Ecto neural progenitor cell (in vitro differentiated cells): ENCODE measurements at regions not wholly inside any gene's neighbourhood (a gene's known extent, or its start where the extent isn't known, plus 50 kb on each side); places are given as distances from the start of the nearest gene placed in this dataset.

Experiments
- DNase-seq: peaks from one replicate; pipeline ENCODE4 v3.0.0-alpha.2; 2018; ENCODE audit warnings: low spot score

DNA sequence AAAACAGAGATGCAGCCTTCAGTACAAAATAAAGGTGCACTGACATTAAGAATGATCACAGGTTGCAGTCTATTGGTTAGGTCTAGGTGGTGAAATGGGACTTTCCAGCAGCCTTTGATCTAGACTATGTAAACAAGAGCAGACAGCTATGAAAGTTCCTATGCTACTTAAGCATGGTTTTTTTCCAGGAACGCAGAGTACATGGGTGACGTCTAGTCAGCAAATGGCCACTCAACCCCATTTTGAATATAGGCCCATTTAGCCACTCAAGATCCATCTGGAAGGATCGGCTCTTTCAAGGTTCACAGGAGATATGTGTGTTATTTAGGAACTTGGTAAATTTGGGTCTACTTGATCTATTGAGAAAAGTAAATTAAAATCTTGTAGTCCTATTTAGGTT is 1424.6 kb upstream of the LRRTM3 start:
- no peak for DNase-seq

DNA sequence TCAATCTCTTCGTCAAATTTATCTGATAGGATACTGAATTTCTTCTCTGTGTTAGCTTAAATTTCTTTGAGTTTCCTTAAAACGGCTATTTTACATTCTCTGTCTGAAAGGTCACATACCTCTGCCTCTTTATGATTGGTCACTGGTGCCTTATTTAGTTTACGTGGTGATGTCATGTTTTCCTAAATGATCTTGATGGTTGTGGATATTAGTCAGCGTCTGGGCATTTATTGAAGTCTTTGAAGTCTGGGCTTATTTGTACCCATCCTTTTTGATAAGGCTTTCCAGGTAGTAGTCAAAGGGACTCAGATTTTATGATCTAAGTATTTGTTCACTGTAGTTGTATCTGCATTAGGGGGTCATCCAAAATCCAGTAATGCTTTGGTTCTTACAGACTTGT is 1407.5 kb upstream of the LRRTM3 start:
- DNase-seq, result no peak

DNA sequence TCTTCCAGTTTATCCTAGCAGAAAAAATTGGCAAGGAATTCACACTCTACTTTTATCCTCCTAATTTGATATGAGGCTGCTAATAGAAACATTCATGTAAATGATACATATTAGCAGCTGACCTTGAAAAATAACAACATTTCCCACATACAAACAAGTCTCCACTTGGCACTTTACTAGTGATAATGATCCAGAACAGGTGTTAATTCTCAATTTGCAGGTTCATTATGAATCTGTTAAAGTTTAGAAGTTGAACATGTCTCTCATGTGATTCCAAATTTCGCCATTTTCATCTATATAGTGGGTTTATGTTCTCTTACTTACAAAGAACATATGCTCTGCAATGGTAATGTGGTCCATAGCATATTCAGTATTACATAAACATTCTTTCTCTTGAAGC is 1396.8 kb upstream of the LRRTM3 start:
- no peak for DNase-seq

DNA sequence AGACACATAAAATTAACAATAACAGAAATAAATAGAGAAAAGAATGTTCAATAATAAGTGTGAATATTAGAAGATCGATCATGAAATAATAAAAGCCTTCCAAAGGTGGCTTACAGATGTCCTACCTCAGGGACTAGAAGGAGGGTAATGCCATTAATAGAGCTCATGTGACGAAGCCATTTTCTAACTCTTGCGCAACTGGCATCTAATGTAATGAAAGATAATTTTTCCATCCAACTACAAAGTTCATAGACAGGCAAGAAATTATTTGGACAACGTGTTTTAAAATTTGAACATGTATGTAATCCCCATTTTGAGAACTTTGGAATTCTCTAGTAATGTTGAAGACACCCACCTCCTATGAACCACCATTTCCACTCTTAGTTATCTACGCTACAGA is 1394.3 kb upstream of the LRRTM3 start:
- no peak for DNase-seq

DNA sequence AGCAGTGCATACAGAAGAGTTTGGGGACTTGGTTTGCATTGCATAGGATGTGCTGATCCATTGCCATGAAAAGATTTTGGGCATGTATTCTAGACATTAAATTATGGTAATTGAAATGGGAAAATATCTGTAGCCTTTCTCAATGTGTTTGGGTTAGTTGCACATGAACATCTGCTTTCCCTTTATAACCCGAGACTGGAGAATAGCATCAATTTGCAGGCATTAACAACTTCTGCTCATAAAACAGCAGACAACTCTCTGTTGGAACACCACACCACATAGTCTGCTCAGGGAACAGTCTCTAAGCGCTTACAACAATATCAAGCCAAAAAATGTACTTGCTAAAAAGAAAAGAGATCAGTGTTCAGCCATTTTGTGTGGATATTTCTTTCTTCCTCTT is 1391.1 kb upstream of the LRRTM3 start:
- no peak for DNase-seq

DNA sequence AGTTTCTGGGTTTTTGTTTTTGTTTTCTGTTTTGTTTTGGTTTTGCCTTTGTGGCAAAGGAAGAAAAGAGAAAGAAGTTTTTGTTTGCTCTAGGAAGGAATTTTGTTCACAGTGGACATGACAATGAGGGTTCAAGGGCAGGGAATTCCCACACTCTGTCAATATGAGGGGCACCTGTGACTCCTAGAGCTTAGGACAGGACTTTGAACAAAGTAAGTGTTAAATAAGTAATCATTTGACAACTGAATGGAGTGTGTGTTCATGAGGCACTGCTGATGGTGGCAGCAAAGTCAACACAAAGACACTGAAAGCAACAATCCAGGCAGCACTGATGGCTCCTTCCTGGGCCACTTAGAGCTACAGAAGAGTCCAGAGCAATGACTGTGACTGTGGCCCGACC is 1381.1 kb upstream of the LRRTM3 start:
- DNase-seq, result no peak

DNA sequence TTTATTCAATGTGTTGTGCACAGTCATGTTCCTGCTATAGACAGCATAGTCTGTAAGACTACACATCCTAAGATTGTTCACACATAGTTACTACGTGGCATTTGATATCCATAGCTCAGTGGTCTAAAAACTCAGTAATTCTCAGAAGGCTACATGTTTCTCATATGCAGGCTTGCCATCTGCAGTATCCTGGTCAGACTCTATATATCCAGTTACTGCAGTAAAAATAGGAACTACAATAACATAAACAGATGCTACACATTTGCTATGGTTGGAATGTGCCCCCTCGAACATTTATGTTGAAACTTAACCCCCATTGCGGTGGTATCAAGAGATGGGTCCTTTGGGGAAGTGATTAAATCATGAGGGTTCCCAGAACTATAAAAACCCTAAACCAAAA is 1377.8 kb upstream of the LRRTM3 start:
- no peak for DNase-seq

DNA sequence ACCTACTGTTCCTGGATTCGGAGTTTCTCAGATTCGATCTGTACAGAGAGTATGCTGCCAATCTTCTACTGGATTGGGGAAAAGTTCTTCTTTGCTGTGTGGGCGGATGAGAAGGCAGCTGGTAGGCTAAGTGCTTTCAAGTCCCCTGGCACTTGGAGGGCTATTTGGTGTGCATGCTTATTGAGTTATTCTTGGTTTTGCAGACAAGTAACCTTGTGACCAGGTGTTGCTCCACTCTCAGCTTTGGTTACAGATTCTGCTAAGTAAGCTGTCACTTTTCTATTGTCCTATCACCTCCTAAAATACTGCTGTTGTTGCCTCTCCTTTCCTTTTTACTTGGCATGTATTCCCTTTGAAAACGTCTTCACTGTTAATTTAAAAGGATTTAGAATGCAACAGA is 1375.1 kb upstream of the LRRTM3 start:
- no peak for DNase-seq

DNA sequence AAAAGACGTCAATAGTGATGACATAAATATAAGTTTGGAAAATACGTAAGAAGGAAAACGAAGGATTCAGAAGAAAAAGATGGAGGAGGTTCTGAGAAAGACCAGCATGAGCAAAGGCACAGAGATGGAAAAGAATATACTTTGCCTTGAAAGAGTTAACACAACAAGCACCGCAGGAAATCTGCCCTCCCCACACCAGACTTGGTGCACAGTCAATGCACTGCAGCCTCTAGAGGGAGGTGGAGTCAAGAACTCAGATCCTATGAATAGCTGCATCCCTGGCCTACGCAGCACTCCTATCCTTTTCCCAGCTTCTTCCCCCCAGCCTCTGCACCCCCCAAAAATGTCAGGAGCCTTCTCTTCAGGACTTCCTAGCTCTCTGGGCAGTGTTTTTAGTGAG is 1370.6 kb upstream of the LRRTM3 start:
- DNase-seq, result no peak

DNA sequence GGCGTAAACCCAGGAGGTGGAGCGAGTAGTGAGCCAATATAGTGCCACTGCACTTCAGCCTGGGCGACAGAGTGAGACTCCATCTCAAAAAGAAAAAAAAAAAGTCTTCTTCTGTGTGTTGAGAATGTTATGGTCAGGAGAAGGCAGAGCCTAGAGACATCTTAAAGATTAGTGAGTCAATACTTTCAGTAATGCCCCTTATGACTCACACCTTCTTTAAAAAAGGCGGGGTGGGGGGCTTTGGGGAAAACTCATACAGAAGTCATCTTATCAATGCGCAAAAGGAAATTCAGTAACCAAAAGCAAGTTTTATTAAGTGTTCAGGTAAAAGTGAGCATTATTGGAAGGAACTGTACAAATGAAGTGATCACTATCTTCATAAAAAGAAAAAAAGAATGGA is 1369.8 kb upstream of the LRRTM3 start:
- no peak for DNase-seq

DNA sequence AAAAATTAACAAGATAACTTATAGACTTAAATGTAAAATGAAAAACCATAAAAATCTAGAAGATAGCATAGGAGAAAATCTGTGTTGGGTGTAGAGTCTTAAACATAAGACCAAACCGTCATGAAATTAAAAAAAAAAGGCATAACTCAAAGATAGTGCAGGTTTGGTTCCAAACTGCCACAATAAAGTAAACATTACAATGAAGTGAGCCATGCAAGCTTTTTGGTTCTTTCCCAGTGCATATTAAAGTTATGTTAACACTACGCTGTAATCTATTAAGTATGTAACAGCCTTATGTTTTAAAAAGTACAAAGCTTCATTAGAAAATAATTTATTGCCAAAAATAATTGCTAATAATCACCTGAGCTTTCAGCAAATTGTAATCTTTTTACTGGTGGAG is 1366.5 kb upstream of the LRRTM3 start:
- DNase-seq, result no peak

DNA sequence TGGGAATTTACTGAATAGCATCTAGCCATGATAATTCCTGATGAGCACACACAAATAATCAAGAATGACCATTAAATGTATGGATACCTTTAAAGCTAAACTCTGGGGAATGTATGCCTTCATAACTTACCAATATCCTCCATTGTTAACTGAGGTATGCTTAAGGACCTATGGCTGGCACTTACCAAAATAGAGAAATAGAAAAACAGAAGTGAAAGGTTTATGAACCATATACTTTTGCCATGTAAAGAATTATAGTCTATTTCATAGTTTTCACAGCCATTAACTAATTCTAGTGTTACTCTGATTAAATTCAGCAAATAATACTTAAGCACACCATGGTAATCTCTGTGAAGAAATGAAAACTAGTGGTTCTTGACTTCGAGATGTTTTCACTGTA is 1360.6 kb upstream of the LRRTM3 start:
- DNase-seq, result no peak

DNA sequence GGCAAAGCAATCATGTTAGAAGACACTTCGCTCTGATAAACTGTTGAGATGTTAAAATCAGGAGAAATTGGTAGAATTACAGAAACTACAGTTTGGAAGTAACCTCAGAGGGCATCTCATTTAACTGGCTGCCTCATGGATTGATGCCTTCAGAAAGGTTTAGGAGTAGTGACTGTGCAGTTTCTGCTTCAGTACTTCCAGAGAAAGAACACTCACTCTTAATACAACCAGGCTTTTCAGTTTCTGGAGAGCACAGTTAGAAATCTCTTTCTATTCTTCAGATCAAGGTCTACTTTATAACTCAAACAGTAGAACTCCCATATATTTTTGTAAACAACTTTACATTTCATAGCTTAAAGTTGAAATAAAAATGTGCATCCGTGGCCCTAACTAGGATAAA is 1358.9 kb upstream of the LRRTM3 start:
- DNase-seq, result no peak

DNA sequence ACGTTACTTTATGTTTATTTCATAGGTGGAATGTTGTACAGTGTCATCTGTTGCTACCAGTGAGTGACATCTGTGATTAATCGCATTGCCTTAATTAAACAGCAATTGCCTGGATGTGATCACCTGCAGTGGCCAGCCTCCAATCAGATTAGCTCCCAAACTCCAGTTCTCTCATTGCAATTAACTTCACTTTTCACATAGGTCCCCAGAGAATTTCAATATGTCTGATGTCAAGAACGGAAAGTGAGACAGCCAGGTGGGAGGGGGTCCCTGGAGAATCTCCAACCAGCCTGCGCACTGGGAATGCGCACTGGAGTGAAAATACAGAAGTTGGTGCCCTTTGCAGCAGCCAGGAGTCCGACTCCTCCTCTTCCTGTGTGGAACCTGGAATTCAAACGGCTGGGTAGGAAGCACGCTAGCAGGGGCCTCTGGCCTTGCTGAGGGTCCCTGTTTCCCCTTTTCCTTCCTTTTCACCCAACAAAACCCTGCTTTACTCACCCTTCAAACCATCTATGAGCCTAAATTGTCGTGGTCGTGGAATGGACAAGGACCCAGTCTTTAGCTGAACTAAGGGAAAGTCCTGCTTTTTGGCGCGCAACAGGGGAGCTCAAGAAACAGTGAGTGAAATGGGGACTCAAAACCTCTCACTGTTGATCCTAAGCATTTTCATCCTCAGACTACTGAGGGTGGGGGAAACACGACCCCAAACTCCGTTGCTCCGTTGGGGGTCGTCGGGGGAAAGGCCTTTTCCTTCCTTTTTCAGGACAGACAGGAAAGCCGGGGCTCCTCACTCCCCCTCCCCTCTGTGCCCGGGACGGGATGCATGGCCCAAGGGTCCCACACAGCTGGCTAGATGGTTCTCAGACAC is 1355.5 kb upstream of the LRRTM3 start:
- DNase-seq, result peak; percentile 83

DNA sequence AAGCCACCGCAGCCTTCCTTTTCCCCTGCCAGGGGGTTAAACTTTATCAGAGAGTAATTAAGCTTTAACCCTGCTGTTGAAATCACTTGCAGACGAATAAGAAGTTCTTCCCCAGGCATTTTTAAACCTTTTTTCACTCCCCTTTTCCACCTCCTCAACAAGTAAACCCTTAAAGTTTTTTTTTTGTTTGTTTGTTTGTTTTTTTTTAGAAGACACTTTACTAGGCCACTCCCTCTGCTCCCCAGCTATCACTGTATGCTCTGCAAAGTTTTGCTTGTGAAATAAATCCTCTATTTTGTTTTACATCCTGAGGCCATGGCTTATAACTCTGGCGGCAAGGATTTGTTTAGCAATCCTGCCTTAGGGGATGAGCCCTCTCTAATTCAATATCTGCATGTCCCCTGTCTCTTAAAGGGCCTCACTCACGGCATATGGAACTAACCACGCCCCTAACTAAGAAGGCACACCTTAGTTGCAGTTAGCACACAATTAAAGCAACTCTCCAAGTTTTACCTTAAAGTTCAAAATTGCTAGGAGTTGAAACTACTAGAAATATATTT is 1354.7 kb upstream of the LRRTM3 start:
- no peak for DNase-seq

DNA sequence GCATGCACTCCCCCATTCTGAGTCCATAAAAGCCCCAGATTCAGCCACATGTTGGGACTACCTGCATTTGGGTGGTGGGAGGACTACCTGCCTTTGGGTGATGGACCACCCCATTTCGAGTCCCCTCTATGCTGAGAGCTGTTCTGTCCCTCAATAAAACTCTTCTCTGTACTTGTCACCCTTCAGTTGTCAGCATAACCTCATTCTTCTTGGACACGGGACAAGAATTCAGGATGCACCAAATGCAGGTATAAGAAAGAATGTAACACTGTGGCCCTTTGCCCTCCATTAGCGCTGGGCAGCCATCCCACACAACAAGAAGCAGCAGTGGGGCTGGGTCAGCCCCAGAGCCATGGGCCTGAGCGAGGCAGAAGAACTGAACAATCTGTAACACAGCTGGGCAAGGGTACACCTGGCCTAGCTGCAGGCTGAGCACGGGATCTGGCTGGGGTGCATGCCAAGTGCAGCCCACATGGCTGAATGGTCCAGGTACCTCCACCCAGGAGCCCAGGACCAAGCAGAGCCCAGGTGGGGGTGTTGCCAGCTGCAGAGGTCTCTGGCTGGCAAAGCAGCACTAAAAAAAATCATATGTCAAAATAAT is 1344.3 kb upstream of the LRRTM3 start:
- no peak for DNase-seq

DNA sequence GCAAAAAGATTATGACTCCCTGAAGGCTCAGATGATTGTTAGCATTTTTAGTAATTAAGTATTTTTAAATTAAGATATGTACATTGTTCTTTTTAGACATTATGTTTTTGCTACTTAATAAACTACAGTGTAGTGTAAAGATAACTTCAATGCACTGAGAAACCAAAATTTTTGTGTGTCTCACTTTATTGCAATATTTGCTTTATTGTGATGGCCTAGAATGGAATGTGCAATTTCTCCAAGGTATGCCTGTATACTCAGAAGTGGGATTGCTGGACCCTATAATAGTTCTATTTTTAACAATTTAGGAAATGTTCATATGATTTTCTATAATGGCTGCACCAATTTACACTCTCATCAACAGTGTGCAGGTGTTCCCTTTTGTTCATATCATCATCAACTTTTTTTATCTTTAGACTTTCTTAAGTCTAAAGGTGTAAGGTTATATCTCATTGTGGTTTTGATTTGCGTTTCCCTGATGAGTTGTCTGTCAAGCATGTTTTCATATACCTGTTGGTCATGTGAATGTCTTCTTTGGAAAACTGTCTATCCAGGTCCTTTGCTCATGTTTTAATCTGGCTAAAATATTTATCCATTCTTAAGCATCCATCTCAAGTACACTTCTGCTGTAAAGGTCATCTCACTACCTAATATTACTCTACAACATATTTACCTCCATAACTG is 1323.5 kb upstream of the LRRTM3 start:
- no peak for DNase-seq

DNA sequence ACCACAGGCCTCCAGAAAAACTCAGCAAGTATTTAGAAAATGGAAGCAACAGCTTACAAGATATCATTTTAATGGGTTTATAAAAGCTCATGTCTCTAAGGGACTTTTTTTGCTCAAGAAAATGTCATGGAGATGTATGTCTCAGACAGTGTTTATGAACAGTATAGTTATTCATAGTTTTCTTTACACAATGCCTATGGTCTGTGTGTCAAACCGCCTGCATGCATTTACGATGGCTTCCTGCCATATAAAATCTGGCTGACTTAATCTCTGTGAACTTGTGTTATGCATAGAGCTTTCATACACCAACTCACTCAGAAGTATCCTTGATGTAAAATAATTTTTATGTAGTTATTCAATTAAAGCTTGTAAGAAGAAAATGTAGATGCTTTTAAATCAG is 1314.2 kb upstream of the LRRTM3 start:
- DNase-seq, result no peak

DNA sequence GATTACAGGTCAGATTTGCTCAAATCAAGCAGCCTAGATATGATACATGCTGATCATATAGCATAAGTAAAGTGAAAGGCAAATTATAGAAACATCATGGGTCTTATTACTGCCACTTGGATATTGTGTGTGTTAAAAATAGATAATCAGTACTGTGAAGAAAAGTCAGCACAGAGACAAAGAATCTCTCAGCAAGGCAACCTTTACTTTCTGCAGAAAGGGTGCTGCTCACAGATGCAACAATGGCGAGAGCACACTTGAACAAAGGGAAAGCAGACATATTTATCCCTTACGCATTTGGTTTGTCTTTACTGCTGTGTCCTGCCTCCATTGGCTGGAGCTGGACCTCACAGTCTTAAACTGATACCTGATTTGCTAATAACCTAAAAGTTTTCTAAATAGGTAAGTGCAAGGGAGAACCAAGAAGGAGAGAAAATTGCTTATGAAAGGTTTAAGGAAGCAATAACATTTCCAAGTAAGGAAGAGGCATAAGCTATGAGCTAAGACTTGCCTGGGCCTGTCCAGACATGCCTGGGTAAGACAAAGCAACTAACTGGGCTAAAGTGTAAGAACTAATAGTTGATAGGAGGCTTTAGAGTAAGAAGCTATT is 1310.8 kb upstream of the LRRTM3 start:
- no peak for DNase-seq

DNA sequence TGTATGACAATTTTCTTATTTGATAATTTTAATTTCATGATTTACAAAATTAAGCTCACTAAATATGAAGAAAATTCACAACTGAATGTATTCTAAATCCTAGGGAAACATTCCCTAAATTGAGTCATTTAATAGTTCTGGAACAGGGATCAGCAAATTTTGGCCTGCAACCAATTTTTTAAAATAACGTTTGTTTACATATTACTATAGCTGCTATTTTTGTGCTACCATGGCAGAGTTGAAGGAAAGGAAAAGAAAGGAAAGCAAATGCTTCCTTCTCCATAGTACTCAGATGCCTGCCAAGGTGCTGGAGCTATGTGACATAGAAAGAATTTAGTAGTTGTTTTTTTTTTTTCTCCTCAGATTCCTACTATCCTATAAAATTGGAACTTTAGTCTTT is 1307.7 kb upstream of the LRRTM3 start:
- DNase-seq, result no peak

DNA sequence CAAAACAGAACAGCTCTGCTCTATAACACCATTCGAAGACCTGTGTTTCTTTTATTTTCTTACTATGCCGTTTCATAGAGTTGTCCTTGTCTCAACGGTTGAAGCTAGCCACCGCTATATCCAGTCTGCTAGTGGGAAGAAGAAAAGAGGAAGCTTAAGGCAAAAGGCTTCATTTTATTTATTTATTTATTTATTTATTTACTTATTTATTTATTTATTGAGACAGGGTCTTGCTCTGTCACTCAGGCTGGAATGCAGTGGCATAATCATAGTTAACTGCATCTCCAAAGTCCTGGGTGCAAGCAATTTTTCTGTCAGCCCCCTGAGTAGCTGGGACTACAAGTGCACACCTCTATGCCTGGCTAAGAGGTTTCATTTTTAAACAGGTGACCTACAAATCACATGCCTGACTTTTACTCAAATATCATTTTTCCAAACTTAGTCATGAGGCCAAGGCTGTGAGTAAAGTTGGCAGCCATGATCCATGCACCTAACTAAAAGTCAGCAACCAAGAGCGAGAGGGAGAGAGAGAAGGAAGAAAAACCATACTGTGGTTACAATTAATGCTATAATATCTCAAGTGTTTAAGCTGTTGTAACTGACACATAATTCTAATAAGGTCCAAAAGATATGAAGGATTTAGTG is 1305.3 kb upstream of the LRRTM3 start:
- no peak for DNase-seq

DNA sequence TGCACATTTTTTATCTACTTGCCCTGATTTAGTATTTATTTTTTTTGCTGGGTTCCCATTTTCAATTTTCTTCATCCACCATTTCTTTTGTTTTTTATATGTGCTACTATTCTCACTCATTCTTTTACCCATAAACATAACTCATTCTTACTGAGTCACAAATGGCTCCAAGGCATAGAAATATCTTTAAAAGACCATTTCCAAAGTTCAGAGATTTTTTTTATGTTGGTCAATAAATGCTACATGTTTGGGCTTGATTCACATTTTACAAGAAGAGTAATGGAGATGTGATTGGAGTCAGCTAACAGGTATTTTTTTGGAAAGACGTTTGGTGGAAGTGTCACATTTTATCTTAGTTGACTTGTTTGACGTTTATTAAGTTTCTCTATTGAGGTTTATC is 1303.2 kb upstream of the LRRTM3 start:
- no peak for DNase-seq
